Right lobe of liver (tissue), 6 donors: ENCODE measurements at regions not wholly inside any gene's neighbourhood (a gene's known extent, or its start where the extent isn't known, plus 50 kb on each side); places are given as distances from the start of the nearest gene placed in this dataset.

Source experiments
- ATAC-seq, 4 donors: fragments of 200-7000 bp; cut with Tn5 transposase; one replicate each; pipeline ENCODE4 v1.9.1; 2020; ENCODE audit warnings: mild to moderate bottlenecking in 4 of 4, moderate library complexity in 4 of 4
- DNase-seq, 3 donors: peaks; one replicate each; pipeline ENCODE4 v3.0.0-alpha.2; 2020
- H3K27ac ChIP-seq, 3 donors: fragments of 200-600 bp; one replicate each; pipeline ENCODE4 v1.8.0; 2022
- H3K27me3 ChIP-seq, 2 donors: fragments of 200-600 bp; one replicate each; pipeline ENCODE4 v1.8.0; 2022
- H3K36me3 ChIP-seq, 4 donors: fragments of 200-600 bp; sonication (generic) in 1 of 4; one replicate each; pipeline versions ENCODE4 v1.5.1 to v1.8.0; 2017 to 2022; ENCODE audit warnings: control low read depth in 1 of 4
- H3K4me1 ChIP-seq, 4 donors: fragments of 200-600 bp; sonication (generic) in 1 of 4; one replicate each; pipeline versions ENCODE4 v1.5.1 to v1.8.0; 2017 to 2022; ENCODE audit warnings: control low read depth in 1 of 4
- H3K4me3 ChIP-seq, 3 donors: fragments of 200-600 bp; one replicate each; pipeline ENCODE4 v1.8.0; 2022
- H3K9me3 ChIP-seq, 4 donors: fragments of 200-600 bp; sonication (generic) in 1 of 4; one replicate each; pipeline versions ENCODE4 v1.5.1 to v1.8.0; 2017 to 2022; ENCODE audit warnings: control low read depth in 1 of 4
- POLR2A ChIP-seq: fragments of 450-650 bp; IDR thresholded peaks from one replicate; pipeline ENCODE4 v1.6.1; 2017; ENCODE audit warnings: antibody characterized with exemption, mild to moderate bottlenecking
- WGBS: methylation state at CpG from one replicate; pipeline ENCODE4 v1.1.6; 2018; ENCODE audit warnings: low coverage, low lambda C conversion rate; ENCODE audit not compliant: insufficient coverage; ENCODE audit errors: missing lambda C conversion rate; 5-methylcytosine and 5-hydroxymethylcytosine counted together
- intact Hi-C, 2 donors: fragments of 100-400 bp; cut with DNase I; formaldehyde crosslinking; loops; one replicate each; pipeline versions ENCODE4 v1.11.2 to v1.14.1; 2022
- TF ChIP-seq, protein P1 (sequence below), 4 donors: fragments of 200-600 bp in 3 of 4; fragments of 450-650 bp in 1 of 4; IDR thresholded peaks; one replicate each; pipeline versions ENCODE4 v1.5.1 to v1.8.0; 2016 to 2022; ENCODE audit warnings: antibody characterized with exemption in 4 of 4, mild to moderate bottlenecking in 2 of 4
- donor health status: DM: no; HTN: yes; CAD: no.
- donor health status: DM: no; HTN: no; CAD: no.
- donor health status: DM: no; HTN: no; CAD: no.
- donor health status: DM: no; HTN: yes; CAD: no.
- donor health status: DM: no; HTN: yes; CAD: no.

DNA sequence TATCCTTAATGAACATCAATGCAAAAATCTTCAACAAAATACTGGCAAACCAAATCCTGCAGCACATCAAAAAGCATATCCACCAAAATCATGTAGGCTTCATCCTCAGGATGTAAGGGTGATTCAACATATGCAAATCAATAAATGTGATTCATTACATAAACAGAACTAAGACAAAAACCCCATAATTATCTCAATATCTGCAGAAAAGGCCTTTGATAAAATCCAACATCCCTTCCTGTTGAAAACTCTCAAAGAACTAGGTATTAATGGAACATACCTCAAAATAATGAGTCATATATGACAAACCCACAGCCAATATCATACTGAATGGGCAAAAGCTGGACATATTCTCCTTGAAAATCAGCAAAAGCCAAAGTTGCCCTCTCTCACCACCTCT lies 54.6 kb upstream of the DEPDC1 start:
- ATAC-seq: no peak
- H3K4me1 ChIP-seq: no peaks in the 10 kb centered on the region

DNA sequence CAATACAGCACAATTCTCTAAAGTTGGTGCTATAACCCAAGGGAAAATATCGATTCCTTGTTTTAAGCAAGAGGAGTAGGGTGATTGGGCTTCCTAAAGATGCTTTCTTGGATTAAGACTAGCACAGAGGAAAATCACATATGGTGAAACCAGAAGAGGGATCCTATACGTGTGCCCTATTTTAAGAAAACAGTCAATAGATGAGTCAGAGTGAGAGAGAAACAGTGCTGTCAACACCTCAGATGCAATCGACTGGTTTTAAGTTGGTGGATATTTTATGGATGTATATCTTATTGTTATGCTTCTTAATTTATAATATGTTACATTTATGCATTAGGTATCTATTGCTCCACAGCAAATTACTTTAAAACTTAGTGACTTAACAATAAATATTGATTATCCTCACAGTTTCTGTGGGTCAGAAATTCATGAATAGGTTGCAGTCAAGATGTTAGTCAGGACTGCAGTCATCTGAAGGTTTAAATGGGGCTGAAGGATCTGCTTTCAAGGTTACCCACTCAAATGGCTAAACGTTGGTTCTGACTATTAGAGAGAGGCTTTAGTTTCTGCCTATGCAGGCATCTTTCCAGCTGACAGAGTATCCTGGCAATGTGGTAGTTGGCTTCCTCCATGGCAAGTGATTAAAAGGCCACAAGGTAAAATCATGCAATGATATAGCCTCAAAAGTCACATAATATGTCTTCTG lies 61.6 kb upstream of the DEPDC1 start:
- DNase-seq (no peak), ATAC-seq (no peak)
- Histone ChIP-seq H3K27me3 (no peaks in the 10 kb centered on the region), H3K36me3 (no peaks in the 10 kb centered on the region), H3K4me3 (no peak overlapping the region), H3K27ac (no peak overlapping the region), H3K4me1 (no peaks in the 10 kb centered on the region), H3K9me3 (no peaks in the 10 kb centered on the region)
- WGBS: 42% methylated on average over 4 of the region's 4 CpGs
- no peak for TF ChIP-seq POLR2A
- TF ChIP-seq, protein P1, sequence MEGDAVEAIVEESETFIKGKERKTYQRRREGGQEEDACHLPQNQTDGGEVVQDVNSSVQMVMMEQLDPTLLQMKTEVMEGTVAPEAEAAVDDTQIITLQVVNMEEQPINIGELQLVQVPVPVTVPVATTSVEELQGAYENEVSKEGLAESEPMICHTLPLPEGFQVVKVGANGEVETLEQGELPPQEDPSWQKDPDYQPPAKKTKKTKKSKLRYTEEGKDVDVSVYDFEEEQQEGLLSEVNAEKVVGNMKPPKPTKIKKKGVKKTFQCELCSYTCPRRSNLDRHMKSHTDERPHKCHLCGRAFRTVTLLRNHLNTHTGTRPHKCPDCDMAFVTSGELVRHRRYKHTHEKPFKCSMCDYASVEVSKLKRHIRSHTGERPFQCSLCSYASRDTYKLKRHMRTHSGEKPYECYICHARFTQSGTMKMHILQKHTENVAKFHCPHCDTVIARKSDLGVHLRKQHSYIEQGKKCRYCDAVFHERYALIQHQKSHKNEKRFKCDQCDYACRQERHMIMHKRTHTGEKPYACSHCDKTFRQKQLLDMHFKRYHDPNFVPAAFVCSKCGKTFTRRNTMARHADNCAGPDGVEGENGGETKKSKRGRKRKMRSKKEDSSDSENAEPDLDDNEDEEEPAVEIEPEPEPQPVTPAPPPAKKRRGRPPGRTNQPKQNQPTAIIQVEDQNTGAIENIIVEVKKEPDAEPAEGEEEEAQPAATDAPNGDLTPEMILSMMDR (IDR thresholded peaks at IDR 0.05): no peak
- intact Hi-C loops: no loop called here

More for the DNA sequence above, 54.6 kb upstream of the DEPDC1 start:
- intact Hi-C loops: no loop called here
- no peaks in the 10 kb centered on the region for H3K27me3 ChIP-seq
- TF ChIP-seq POLR2A: no peak
- TF ChIP-seq, protein P1 (IDR thresholded peaks at IDR 0.05): no peak
- H3K9me3 ChIP-seq: no peaks in the 10 kb centered on the region
- no peak overlapping the region for H3K27ac ChIP-seq
- no peak overlapping the region for H3K4me3 ChIP-seq
- H3K36me3 ChIP-seq: no peaks in the 10 kb centered on the region
- DNase-seq: no peak

DNA sequence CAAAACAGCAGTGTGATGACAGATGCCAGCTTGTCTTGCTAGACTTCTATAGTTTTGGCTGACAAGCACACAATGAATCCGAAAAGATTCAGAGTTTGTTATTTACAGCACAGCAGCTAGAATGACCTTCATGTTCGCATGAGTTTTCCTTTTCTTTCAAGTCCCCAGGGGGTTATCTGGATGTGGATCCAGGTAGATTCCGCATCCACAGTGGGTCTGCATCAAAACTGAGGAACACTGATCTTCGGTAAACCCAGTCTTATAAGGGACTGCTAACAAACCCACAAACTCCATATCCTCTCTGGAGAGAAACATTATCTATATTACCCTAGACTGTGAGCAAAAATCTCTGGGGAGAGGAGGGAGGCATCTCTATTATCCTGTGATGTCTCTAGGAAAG lies 69.0 kb upstream of the DEPDC1 start:
- TF ChIP-seq POLR2A: no peak
- TF ChIP-seq, protein P1 (IDR thresholded peaks at IDR 0.05): no peak
- no peak for ATAC-seq
- Histone ChIP-seq H3K27ac (no peak overlapping the region), H3K27me3 (no peaks in the 10 kb centered on the region), H3K4me3 (no peak overlapping the region), H3K36me3 (no peaks in the 10 kb centered on the region), H3K4me1 (no peaks in the 10 kb centered on the region), H3K9me3 (no peaks in the 10 kb centered on the region)
- DNase-seq: no peak
- WGBS: 46% methylated on average over 4 of the region's 4 CpGs
- intact Hi-C loops: no loop called here

DNA sequence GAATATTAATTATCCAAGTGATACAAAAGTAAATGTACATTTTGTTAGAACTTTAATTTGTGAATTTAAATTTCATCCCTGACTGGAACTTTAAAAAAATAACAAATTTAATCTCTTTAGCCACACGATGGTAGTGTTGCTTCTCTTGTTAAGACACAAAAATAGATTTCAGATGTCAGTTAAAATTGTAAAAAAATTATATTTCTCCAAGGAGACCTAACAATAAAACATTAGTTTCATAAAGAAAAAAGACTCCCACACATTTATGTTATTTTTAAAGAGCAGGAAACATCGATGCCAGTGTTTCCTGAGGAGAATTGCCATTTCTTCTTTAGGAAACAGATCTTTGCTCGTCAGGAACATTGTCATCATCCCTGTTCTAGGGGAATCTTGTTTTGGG lies 74.0 kb upstream of the DEPDC1 start:
- H3K27me3 ChIP-seq: no peaks in the 10 kb centered on the region
- 26% methylated on average over 3 of the region's 3 CpGs for WGBS
- H3K36me3 ChIP-seq: no peaks in the 10 kb centered on the region
- H3K27ac ChIP-seq: no peak overlapping the region
- H3K4me1 ChIP-seq: no peaks in the 10 kb centered on the region
- H3K9me3 ChIP-seq: no peaks in the 10 kb centered on the region
- DNase-seq: no peak
- no peak overlapping the region for H3K4me3 ChIP-seq
- no peak for TF ChIP-seq POLR2A
- TF ChIP-seq, protein P1 (IDR thresholded peaks at IDR 0.05): no peak
- ATAC-seq: no peak
- intact Hi-C loops: no loop called here
